ENCODE measurements at regions not wholly inside any gene's neighbourhood (a gene's known extent, or its start where the extent isn't known, plus 50 kb on each side); places are given as distances from the start of the nearest gene placed in this dataset.

GRCh38 chr7:46179061-46179610, 258.1 kb upstream of the IGFBP3 start:
- Histone ChIP-seq H3K4me3 (no peak overlapping the region), H4K20me1 (replicated peaks; ENCODE audit: insufficient read depth) (no peaks in the 10 kb centered on the region), H3F3A (replicated peaks; ENCODE audit: low read depth) (no peaks in the 10 kb centered on the region), H3K79me2 (replicated peaks; ENCODE audit: insufficient read depth) (no peaks in the 10 kb centered on the region), H3K9me2 (ENCODE audit: insufficient read depth) (peaks cover 5% of the 10 kb centered on the region; the same call in 1 of the 2 replicates), H2AFZ (no peak overlapping the region), H3K4me1 (ENCODE audit: insufficient read depth) (no peaks in the 10 kb centered on the region), H3K36me3 (ENCODE audit: insufficient read depth) (no peaks in the 10 kb centered on the region), H3K4me2 (no peak overlapping the region), H3K27me3 (ENCODE audit: insufficient read depth) (no peaks in the 10 kb centered on the region), H3K27ac (ENCODE audit: low read depth) (no peak overlapping the region)
- Mint-ChIP-seq H3K27me3 (ENCODE audit: insufficient read depth, low read depth, poor library complexity) (peaks cover 6% of the 10 kb centered on the region), H3K4me3 (no peak overlapping the region), H3K9me3 (peaks cover 13% of the 10 kb centered on the region), H3K27ac (no peak overlapping the region), H3K4me1 (peaks cover 9% of the 10 kb centered on the region), H3K36me3 (ENCODE audit: low read depth) (peaks cover 3% of the 10 kb centered on the region; the same call in 1 of the 3 replicates)
- DNase-seq (ENCODE audit: low spot score) (no peak), ATAC-seq (no peak)
- TF ChIP-seq ZNF462 (CRISPR knock-in tag; IDR thresholded peaks at IDR 0.05): no peak
- TF ChIP-seq ZNF114 (CRISPR knock-in tag; IDR thresholded peaks at IDR 0.05): no peak
- no peak for TF ChIP-seq POLR2AphosphoS5 (IDR thresholded peaks at IDR 0.05; ENCODE audit: low read depth)
- TF ChIP-seq, protein P1, sequence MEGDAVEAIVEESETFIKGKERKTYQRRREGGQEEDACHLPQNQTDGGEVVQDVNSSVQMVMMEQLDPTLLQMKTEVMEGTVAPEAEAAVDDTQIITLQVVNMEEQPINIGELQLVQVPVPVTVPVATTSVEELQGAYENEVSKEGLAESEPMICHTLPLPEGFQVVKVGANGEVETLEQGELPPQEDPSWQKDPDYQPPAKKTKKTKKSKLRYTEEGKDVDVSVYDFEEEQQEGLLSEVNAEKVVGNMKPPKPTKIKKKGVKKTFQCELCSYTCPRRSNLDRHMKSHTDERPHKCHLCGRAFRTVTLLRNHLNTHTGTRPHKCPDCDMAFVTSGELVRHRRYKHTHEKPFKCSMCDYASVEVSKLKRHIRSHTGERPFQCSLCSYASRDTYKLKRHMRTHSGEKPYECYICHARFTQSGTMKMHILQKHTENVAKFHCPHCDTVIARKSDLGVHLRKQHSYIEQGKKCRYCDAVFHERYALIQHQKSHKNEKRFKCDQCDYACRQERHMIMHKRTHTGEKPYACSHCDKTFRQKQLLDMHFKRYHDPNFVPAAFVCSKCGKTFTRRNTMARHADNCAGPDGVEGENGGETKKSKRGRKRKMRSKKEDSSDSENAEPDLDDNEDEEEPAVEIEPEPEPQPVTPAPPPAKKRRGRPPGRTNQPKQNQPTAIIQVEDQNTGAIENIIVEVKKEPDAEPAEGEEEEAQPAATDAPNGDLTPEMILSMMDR (conservative IDR thresholded peaks at IDR 0.05; ENCODE audit: low read depth in 2 of 2): no peak
- no peak for TF ChIP-seq EZH2 (IDR thresholded peaks at IDR 0.05; ENCODE audit: low read depth, unreplicated experiment)
- no peak for TF ChIP-seq EZH2phosphoT487 (IDR thresholded peaks at IDR 0.05; ENCODE audit: unreplicated experiment)
- TF ChIP-seq, protein P2, sequence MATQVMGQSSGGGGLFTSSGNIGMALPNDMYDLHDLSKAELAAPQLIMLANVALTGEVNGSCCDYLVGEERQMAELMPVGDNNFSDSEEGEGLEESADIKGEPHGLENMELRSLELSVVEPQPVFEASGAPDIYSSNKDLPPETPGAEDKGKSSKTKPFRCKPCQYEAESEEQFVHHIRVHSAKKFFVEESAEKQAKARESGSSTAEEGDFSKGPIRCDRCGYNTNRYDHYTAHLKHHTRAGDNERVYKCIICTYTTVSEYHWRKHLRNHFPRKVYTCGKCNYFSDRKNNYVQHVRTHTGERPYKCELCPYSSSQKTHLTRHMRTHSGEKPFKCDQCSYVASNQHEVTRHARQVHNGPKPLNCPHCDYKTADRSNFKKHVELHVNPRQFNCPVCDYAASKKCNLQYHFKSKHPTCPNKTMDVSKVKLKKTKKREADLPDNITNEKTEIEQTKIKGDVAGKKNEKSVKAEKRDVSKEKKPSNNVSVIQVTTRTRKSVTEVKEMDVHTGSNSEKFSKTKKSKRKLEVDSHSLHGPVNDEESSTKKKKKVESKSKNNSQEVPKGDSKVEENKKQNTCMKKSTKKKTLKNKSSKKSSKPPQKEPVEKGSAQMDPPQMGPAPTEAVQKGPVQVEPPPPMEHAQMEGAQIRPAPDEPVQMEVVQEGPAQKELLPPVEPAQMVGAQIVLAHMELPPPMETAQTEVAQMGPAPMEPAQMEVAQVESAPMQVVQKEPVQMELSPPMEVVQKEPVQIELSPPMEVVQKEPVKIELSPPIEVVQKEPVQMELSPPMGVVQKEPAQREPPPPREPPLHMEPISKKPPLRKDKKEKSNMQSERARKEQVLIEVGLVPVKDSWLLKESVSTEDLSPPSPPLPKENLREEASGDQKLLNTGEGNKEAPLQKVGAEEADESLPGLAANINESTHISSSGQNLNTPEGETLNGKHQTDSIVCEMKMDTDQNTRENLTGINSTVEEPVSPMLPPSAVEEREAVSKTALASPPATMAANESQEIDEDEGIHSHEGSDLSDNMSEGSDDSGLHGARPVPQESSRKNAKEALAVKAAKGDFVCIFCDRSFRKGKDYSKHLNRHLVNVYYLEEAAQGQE (IDR thresholded peaks at IDR 0.05; ENCODE audit: unreplicated experiment): no peak
- no peak for TF ChIP-seq JUNB (IDR thresholded peaks at IDR 0.05; ENCODE audit: unreplicated experiment)
- TF ChIP-seq ETS1 (IDR thresholded peaks at IDR 0.05): no peak
- TF ChIP-seq NANOG (IDR thresholded peaks at IDR 0.05; ENCODE audit: borderline replicate concordance): no peak
- TF ChIP-seq STAT1 (IDR thresholded peaks at IDR 0.05; ENCODE audit: unreplicated experiment): no peak
- no peak for TF ChIP-seq ZNF331 (CRISPR knock-in tag; IDR thresholded peaks at IDR 0.05; ENCODE audit: low read depth)
- TF ChIP-seq CREB1 (CRISPR knock-in tag; IDR thresholded peaks at IDR 0.05; ENCODE audit: low read depth): no peak
